Mesendoderm (in vitro differentiated cells): ENCODE measurements at regions not wholly inside any gene's neighbourhood (a gene's known extent, or its start where the extent isn't known, plus 50 kb on each side); places are given as distances from the start of the nearest gene placed in this dataset.

Experiments
- DNase-seq: peaks from one replicate; pipeline ENCODE4 v3.0.0; 2013
- H2AK5ac ChIP-seq: 2 replicates; pipeline ENCODE4 v1.6.1; 2013; ENCODE audit warnings: low read length, inconsistent platforms
- H2BK120ac ChIP-seq: 2 replicates; pipeline ENCODE4 v1.6.1; 2013; ENCODE audit warnings: low read depth, mild to moderate bottlenecking, low read length, moderate library complexity, mixed read lengths
- H2BK15ac ChIP-seq: replicated peaks from 2 replicates; pipeline ENCODE4 v1.6.1; 2013; ENCODE audit warnings: low read depth, mild to moderate bottlenecking, moderate library complexity
- H2BK5ac ChIP-seq: 2 replicates; pipeline ENCODE4 v1.6.1; 2013; ENCODE audit warnings: low read length, inconsistent platforms
- H3K18ac ChIP-seq: 2 replicates; pipeline ENCODE4 v1.6.1; 2013; ENCODE audit warnings: mild to moderate bottlenecking, low read length, mixed read lengths
- H3K23ac ChIP-seq: one replicate; pipeline ENCODE4 v1.6.1; 2013; ENCODE audit warnings: low read length
- H3K27ac ChIP-seq: 2 replicates; pipeline ENCODE4 v1.5.1; 2013; ENCODE audit warnings: low read depth, mild to moderate bottlenecking, inconsistent platforms, low read length, moderate library complexity
- H3K27me3 ChIP-seq: 2 replicates; pipeline ENCODE4 v1.6.1; 2013; ENCODE audit warnings: low read length, control low read depth, mild to moderate bottlenecking, inconsistent platforms; ENCODE audit not compliant: insufficient read depth, poor library complexity
- H3K36me3 ChIP-seq: 2 replicates; pipeline ENCODE4 v1.6.1; 2013; ENCODE audit warnings: low read length, inconsistent platforms; ENCODE audit not compliant: control insufficient read depth, insufficient read depth
- H3K4ac ChIP-seq: one replicate; pipeline ENCODE4 v1.6.1; 2013; ENCODE audit warnings: low read depth, mild to moderate bottlenecking, low read length, moderate library complexity
- H3K4me1 ChIP-seq: 2 replicates; pipeline ENCODE4 v1.6.1; 2013; ENCODE audit warnings: low read depth, low read length, inconsistent platforms; ENCODE audit not compliant: control insufficient read depth
- H3K4me2 ChIP-seq: 2 replicates; pipeline ENCODE4 v1.6.1; 2013; ENCODE audit warnings: low read length
- H3K4me3 ChIP-seq: 2 replicates; pipeline ENCODE4 v1.5.1; 2013; ENCODE audit warnings: mild to moderate bottlenecking, low read length
- H3K56ac ChIP-seq: one replicate; pipeline ENCODE4 v1.6.1; 2013; ENCODE audit warnings: low read length
- H3K79me1 ChIP-seq: 2 replicates; pipeline ENCODE4 v1.6.1; 2013; ENCODE audit warnings: low read length, inconsistent platforms
- H3K79me2 ChIP-seq: 2 replicates; pipeline ENCODE4 v1.6.1; 2013; ENCODE audit warnings: mild to moderate bottlenecking, low read length; ENCODE audit not compliant: control insufficient read depth, insufficient read depth
- H3K9ac ChIP-seq: 2 replicates; pipeline ENCODE4 v1.6.1; 2013; ENCODE audit warnings: low read length, inconsistent platforms
- H4K5ac ChIP-seq: one replicate; pipeline ENCODE4 v1.6.1; 2013; ENCODE audit warnings: low read length
- H4K8ac ChIP-seq: one replicate; pipeline ENCODE4 v1.6.1; 2013; ENCODE audit warnings: low read depth, mild to moderate bottlenecking, control low read depth, low read length, moderate library complexity
- WGBS: extraction: QIAGEN DNeasy Blood & Tissue Kit; methylation state at CpG from one replicate; pipeline ENCODE4 v1.1.7; 2013; ENCODE audit warnings: low lambda C conversion rate, missing lambda C conversion rate; ENCODE audit not compliant: insufficient coverage; ENCODE audit errors: extremely low coverage; 5-methylcytosine and 5-hydroxymethylcytosine counted together

GRCh38 chr1:2887941-2888855 lies 86.7 kb upstream of the TTC34 start:
- DNase-seq, result no peak
- WGBS, result no CpG with 5 or more reads among the region's 28 CpGs
- Histone ChIP-seq H3K4me2 (no peak overlapping the region), H3K79me2 (no peaks in the 10 kb centered on the region), H3K27me3 (no peaks in the 10 kb centered on the region), H2BK120ac (no peak overlapping the region), H3K27ac (no peak overlapping the region), H3K79me1 (no peaks in the 10 kb centered on the region), H3K36me3 (no peaks in the 10 kb centered on the region), H3K4me1 (no peaks in the 10 kb centered on the region), H2BK5ac (no peak overlapping the region), H3K4ac (no peak overlapping the region), H2AK5ac (no peak overlapping the region), H3K23ac (no peak overlapping the region), H3K9ac (no peak overlapping the region), H3K56ac (no peak overlapping the region), H3K18ac (no peak overlapping the region), H3K4me3 (no peak overlapping the region), H4K8ac (no peak overlapping the region), H4K5ac (no peak overlapping the region), H2BK15ac (no peak overlapping the region)

GRCh38 chr1:2890221-2890850 lies 88.8 kb upstream of the TTC34 start:
- Histone ChIP-seq H3K79me2 (no peaks in the 10 kb centered on the region), H3K4me1 (no peaks in the 10 kb centered on the region), H3K18ac (no peak overlapping the region), H2BK15ac (no peak overlapping the region), H3K23ac (no peak overlapping the region), H3K27ac (no peak overlapping the region), H3K4me3 (no peak overlapping the region), H2BK120ac (no peak overlapping the region), H3K36me3 (no peaks in the 10 kb centered on the region), H3K9ac (no peak overlapping the region), H3K79me1 (no peaks in the 10 kb centered on the region), H3K4me2 (no peak overlapping the region), H4K5ac (no peak overlapping the region), H2BK5ac (no peak overlapping the region), H2AK5ac (no peak overlapping the region), H3K56ac (no peak overlapping the region), H3K4ac (no peak overlapping the region), H4K8ac (no peak overlapping the region), H3K27me3 (no peaks in the 10 kb centered on the region)
- DNase-seq, result no peak
- no CpG with 5 or more reads among the region's 14 CpGs for WGBS

- no peaks in the 10 kb centered on the region for H3K27me3 ChIP-seq
- H3K4ac ChIP-seq, result no peak overlapping the region
- no peak overlapping the region for H3K4me2 ChIP-seq
- no peak overlapping the region for H2AK5ac ChIP-seq
- WGBS, result no CpG with 5 or more reads among the region's 22 CpGs
- H3K4me3 ChIP-seq, result no peak overlapping the region
- H3K9ac ChIP-seq, result no peak overlapping the region
- H3K79me2 ChIP-seq, result no peaks in the 10 kb centered on the region
- H3K79me1 ChIP-seq, result no peaks in the 10 kb centered on the region
- no peak overlapping the region for H2BK5ac ChIP-seq
- H3K27ac ChIP-seq, result no peak overlapping the region
- no peak overlapping the region for H3K56ac ChIP-seq
- H3K4me1 ChIP-seq, result no peaks in the 10 kb centered on the region
- H3K18ac ChIP-seq, result no peak overlapping the region
- no peak overlapping the region for H4K5ac ChIP-seq
- no peaks in the 10 kb centered on the region for H3K36me3 ChIP-seq
- no peak overlapping the region for H3K23ac ChIP-seq
- H4K8ac ChIP-seq, result no peak overlapping the region
- no peak overlapping the region for H2BK15ac ChIP-seq
- no peak for DNase-seq
- no peak overlapping the region for H2BK120ac ChIP-seq
These were observed 90.5 kb upstream of the TTC34 start for GRCh38 chr1:2891923-2892448.

- no peak for DNase-seq
- no peak overlapping the region for H2BK15ac ChIP-seq
- no peak overlapping the region for H2BK5ac ChIP-seq
- no peak overlapping the region for H3K27ac ChIP-seq
- no peaks in the 10 kb centered on the region for H3K4me1 ChIP-seq
- no peak overlapping the region for H4K8ac ChIP-seq
- no peak overlapping the region for H4K5ac ChIP-seq
- H3K23ac ChIP-seq, result no peak overlapping the region
- H3K9ac ChIP-seq, result no peak overlapping the region
- H2AK5ac ChIP-seq, result no peak overlapping the region
- H3K18ac ChIP-seq, result no peak overlapping the region
- H2BK120ac ChIP-seq, result no peak overlapping the region
- H3K36me3 ChIP-seq, result no peaks in the 10 kb centered on the region
- no CpG with 5 or more reads among the region's 20 CpGs for WGBS
- no peak overlapping the region for H3K4ac ChIP-seq
- no peaks in the 10 kb centered on the region for H3K79me1 ChIP-seq
- H3K27me3 ChIP-seq, result no peaks in the 10 kb centered on the region
- no peaks in the 10 kb centered on the region for H3K79me2 ChIP-seq
- H3K56ac ChIP-seq, result no peak overlapping the region
- H3K4me2 ChIP-seq, result no peak overlapping the region
- H3K4me3 ChIP-seq, result no peak overlapping the region
These were observed 92.1 kb upstream of the TTC34 start for GRCh38 chr1:2893473-2894120.

- Histone ChIP-seq H2AK5ac (no peak overlapping the region), H3K27me3 (no peaks in the 10 kb centered on the region), H3K56ac (no peak overlapping the region), H3K18ac (no peak overlapping the region), H3K4ac (no peak overlapping the region), H3K36me3 (no peaks in the 10 kb centered on the region), H3K9ac (no peak overlapping the region), H3K27ac (no peak overlapping the region), H2BK5ac (no peak overlapping the region), H2BK120ac (no peak overlapping the region), H3K4me2 (no peak overlapping the region), H2BK15ac (no peak overlapping the region), H4K5ac (no peak overlapping the region), H3K4me1 (no peaks in the 10 kb centered on the region), H3K79me2 (no peaks in the 10 kb centered on the region), H4K8ac (no peak overlapping the region), H3K23ac (no peak overlapping the region), H3K4me3 (no peak overlapping the region), H3K79me1 (no peaks in the 10 kb centered on the region)
- no peak for DNase-seq
- WGBS, result no CpG with 5 or more reads among the region's 27 CpGs
These were observed 93.0 kb upstream of the TTC34 start for GRCh38 chr1:2894381-2895041.
